Bronchial epithelial cell (primary cell): ENCODE measurements at regions not wholly inside any gene's neighbourhood (a gene's known extent, or its start where the extent isn't known, plus 50 kb on each side); places are given as distances from the start of the nearest gene placed in this dataset.
"Not testable (repeated sequence)": the region's sequence is repeated elsewhere in the genome, so short reads cannot be mapped to it uniquely, and the experiment has no call there.

Experiments used
- DNase-seq: peaks from one replicate; pipeline ENCODE4 v3.0.0-alpha.2; 2010; ENCODE audit warnings: low read depth
- FAIRE-seq: peaks from 2 replicates; lab custom pipeline; 2011; peaks lifted over from hg19 to GRCh38; lab: Jason Lieb, UNC
- H3K27me3 ChIP-seq: 2 replicates; pipeline ENCODE4 v1.5.1; 2011; ENCODE audit warnings: low read length; ENCODE audit not compliant: control insufficient read depth, insufficient read depth
- H3K36me3 ChIP-seq: 2 replicates; pipeline ENCODE4 v1.5.1; 2011; ENCODE audit warnings: low read length; ENCODE audit not compliant: control insufficient read depth, insufficient read depth
- H3K4me3 ChIP-seq: 2 replicates; pipeline ENCODE4 v1.5.1; 2011; ENCODE audit warnings: mild to moderate bottlenecking, low read depth, low read length, control low read depth
- CTCF ChIP-seq: IDR thresholded peaks from 2 replicates; pipeline ENCODE4 v1.5.1; 2011; ENCODE audit warnings: mild to moderate bottlenecking, moderate library complexity, low read length, control low read depth, inconsistent platforms; ENCODE audit not compliant: insufficient read depth, severe bottlenecking

- H3K4me3 ChIP-seq = no peak overlapping the region
- FAIRE-seq (no peak), DNase-seq (no peak)
- TF ChIP-seq CTCF = no peak
- no peaks in the 10 kb centered on the region for H3K27me3 ChIP-seq
- H3K36me3 ChIP-seq = no peaks in the 10 kb centered on the region
These were observed 112.1 kb upstream of the LDB2 start for GRCh38 chr4:17010426-17011087.

- no peak for FAIRE-seq
These were observed 111.5 kb upstream of the LDB2 start for GRCh38 chr4:17009871-17010367.

GRCh38 chr4:17008834-17009345 is 110.4 kb upstream of the LDB2 start:
- H3K36me3 ChIP-seq = no peaks in the 10 kb centered on the region
- FAIRE-seq (no peak), DNase-seq (no peak)
- no peak overlapping the region for H3K4me3 ChIP-seq
- H3K27me3 ChIP-seq = no peaks in the 10 kb centered on the region
- TF ChIP-seq CTCF = no peak

More at GRCh38 chr4:17009871-17010367, 111.5 kb upstream of the LDB2 start:
- DNase-seq = no peak
- H3K4me3 ChIP-seq = no peak overlapping the region
- no peaks in the 10 kb centered on the region for H3K36me3 ChIP-seq
- no peak for TF ChIP-seq CTCF
- H3K27me3 ChIP-seq = no peaks in the 10 kb centered on the region

- not testable (repeated sequence) for H3K36me3 ChIP-seq, H3K27me3 ChIP-seq, H3K4me3 ChIP-seq, DNase-seq
- peak; percentile 60 for FAIRE-seq
These were observed 105.4 kb upstream of the LDB2 start for GRCh38 chr4:17003606-17004392.

GRCh38 chr4:16995451-16995850 is 97.0 kb upstream of the LDB2 start:
- H3K27me3 ChIP-seq = no peaks in the 10 kb centered on the region
- no peak for FAIRE-seq
- no peak overlapping the region for H3K4me3 ChIP-seq
- DNase-seq = no peak
- H3K36me3 ChIP-seq = no peaks in the 10 kb centered on the region
- TF ChIP-seq CTCF = no peak
